ENCODE measurements at regions not wholly inside any gene's neighbourhood (a gene's known extent, or its start where the extent isn't known, plus 50 kb on each side); places are given as distances from the start of the nearest gene placed in this dataset.

- TF ChIP-seq USF1 (IDR thresholded peaks at IDR 0.05) (no peak), REST (IDR thresholded peaks at IDR 0.05; ENCODE audit: low read depth) (no peak), EGR1 (IDR thresholded peaks at IDR 0.05) (no peak), TCF12 (IDR thresholded peaks at IDR 0.05; ENCODE audit: low read depth) (no peak)
Measured at GRCh38 chr16:88296437-88297177, 86.2 kb upstream of the ZNF469 start.

- TF ChIP-seq TEAD4 (IDR thresholded peaks at IDR 0.05) (no peak), TCF12 (IDR thresholded peaks at IDR 0.05; ENCODE audit: low read depth) (no peak), TAF1 (IDR thresholded peaks at IDR 0.05; ENCODE audit: low read depth) (no peak), REST (IDR thresholded peaks at IDR 0.05; ENCODE audit: low read depth) (no peak), RAD21 (IDR thresholded peaks at IDR 0.05; ENCODE audit: low read depth) (no peak)
Measured at GRCh38 chr16:88297178-88297720, 85.5 kb upstream of the ZNF469 start.

GRCh38 chr16:88298181-88298832, 84.5 kb upstream of the ZNF469 start:
- TF ChIP-seq NFIC (IDR thresholded peaks at IDR 0.05) (no peak), EGR1 (IDR thresholded peaks at IDR 0.05) (no peak), EP300 (IDR thresholded peaks at IDR 0.05; ENCODE audit: borderline replicate concordance) (no peak), CREB1 (IDR thresholded peaks at IDR 0.05; ENCODE audit: low read depth) (no peak), TAF1 (IDR thresholded peaks at IDR 0.05; ENCODE audit: low read depth) (no peak), YY1 (IDR thresholded peaks at IDR 0.05; ENCODE audit: low read depth) (no peak), MAX (IDR thresholded peaks at IDR 0.05) (no peak), REST (IDR thresholded peaks at IDR 0.05; ENCODE audit: low read depth) (no peak), ZBTB7A (IDR thresholded peaks at IDR 0.05; ENCODE audit: low read depth) (no peak)

GRCh38 chr16:88298833-88299745, 83.7 kb upstream of the ZNF469 start:
- no peak for TF ChIP-seq EP300 (IDR thresholded peaks at IDR 0.05; ENCODE audit: borderline replicate concordance)
- TF ChIP-seq ZBTB7A (IDR thresholded peaks at IDR 0.05; ENCODE audit: low read depth) = no peak
- TF ChIP-seq FOXM1 (IDR thresholded peaks at IDR 0.05; ENCODE audit: borderline replicate concordance, low read depth) = no peak
- no peak for TF ChIP-seq EGR1 (IDR thresholded peaks at IDR 0.05)
- TF ChIP-seq TEAD4 (IDR thresholded peaks at IDR 0.05) = no peak
- TF ChIP-seq USF1 (IDR thresholded peaks at IDR 0.05) = no peak

Data from Ishikawa (cell line).